HG02973 (cell line): ENCODE measurements at regions not wholly inside any gene's neighbourhood (a gene's known extent, or its start where the extent isn't known, plus 50 kb on each side); places are given as distances from the start of the nearest gene placed in this dataset.

ENCODE experiments used
- ATAC-seq: cut with Tn5 transposase; IDR thresholded peaks from one replicate; pipeline ENCODE4 v1.9.1; 2021; ENCODE audit warnings: moderate library complexity; ENCODE audit not compliant: unreplicated experiment

GRCh38 chr20:51335329-51335841 is 207.1 kb downstream of the NFATC2 start:
- ATAC-seq, result no peak

- ATAC-seq, result no peak
These were observed 207.9 kb downstream of the NFATC2 start for GRCh38 chr20:51334609-51335008.

- no peak for ATAC-seq
These were observed 208.5 kb downstream of the NFATC2 start for GRCh38 chr20:51333971-51334370.

- ATAC-seq, result no peak
These were observed 209.1 kb downstream of the NFATC2 start for GRCh38 chr20:51333446-51333845.

DNA sequence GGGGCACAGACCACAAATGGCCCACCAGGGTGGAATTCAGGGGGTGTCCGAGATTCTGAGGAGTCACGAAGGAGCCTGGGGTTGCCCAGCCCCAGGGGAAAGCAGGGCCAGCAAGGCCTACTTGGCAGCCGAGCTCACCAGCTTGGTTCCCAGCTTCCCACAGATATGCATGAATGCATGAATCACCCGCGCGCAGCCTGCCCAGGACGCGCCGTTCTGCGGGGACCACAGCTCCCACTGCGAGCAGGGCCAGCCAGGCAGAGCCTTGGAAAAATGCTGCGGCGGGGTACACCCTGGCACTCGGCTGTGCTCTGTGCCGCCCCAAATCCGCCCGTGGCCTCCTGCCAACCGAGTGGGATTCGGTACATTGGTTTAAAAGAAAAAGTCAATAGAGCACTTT is 211.0 kb downstream of the NFATC2 start:
- ATAC-seq, result no peak

DNA sequence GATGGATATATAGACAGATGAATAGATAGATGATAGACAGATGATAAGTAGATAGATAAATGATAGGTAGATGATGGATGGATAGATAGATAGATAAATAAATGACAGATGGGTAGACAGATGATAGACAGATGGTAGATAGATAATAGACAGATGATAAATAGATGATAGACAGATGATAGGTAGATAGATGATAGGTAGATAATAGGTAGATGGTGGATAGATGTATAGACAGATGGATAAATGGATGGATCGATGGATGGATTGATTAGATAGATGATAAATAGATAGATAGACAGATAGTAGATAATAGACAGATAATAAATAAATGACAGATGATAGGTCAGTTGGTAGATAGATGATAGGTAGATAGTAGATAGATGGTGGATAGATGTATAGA is 212.7 kb downstream of the NFATC2 start:
- no peak for ATAC-seq

DNA sequence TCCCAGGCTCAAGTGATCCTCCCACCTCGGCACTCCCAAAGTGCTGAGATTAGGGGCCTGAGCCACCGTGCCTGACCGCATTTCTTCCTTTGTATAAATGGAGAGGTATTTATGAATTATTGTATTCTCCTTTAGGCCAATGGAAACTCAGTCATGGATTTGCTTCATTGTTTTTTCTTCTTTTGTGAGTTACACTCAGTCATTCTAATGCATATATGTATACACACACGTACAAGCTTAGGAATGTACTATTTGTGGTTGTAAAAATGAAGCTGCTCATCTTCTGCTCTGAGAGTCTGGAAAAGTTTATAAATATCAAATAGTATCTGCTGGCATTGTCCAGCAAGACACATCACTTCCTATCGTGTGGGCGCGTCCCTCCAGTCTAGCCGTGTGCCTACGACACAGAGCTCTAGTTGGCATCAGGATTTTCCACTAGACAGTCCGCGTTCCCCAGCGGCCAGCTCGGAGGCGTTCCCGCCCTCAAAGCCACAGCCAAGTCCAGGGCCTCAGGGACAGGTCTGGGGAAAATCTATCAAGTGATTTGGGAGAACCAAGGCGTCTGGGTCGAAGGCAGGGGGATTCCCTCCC is 215.2 kb downstream of the NFATC2 start:
- no peak for ATAC-seq

GRCh38 chr20:51326201-51326819 is 216.2 kb downstream of the NFATC2 start:
- no peak for ATAC-seq

GRCh38 chr20:51322164-51322707 is 220.3 kb downstream of the NFATC2 start:
- ATAC-seq, result no peak

DNA sequence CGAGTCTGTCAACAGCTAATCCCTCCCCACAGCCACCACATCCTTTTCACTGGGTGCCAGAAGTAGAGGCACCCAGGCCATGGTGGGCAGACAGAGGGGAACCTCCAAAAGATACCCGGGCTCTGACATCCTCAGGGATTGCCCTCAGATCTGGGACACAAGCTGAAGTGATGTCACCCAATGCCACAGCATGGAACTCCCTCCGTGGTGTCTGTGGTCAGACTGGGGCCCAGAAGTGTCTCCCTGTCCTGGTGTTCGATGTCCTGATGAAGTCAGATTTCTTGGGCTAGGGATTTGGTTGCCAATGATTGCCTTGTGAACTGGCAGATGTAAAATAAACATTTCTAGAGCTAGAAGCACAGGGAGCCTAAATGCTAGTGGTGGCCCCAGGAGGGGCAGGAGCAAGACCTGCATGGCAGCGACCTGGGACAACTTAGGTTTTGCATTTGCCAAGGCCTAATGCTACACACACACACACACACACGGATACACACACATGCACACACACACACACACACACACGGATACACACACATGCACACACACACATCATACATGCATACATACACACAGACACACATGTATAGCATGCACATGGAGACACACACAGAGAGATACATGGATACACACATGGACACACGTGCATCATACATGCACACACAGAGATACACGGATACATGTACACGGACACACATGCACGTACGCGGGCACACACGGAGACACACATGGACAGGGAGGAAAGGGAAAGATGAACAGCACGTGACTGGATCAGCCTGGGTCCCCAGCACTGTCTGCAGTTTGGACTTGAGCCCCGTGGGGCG is 221.0 kb downstream of the NFATC2 start:
- no peak for ATAC-seq

GRCh38 chr20:51319522-51319921 is 223.0 kb downstream of the NFATC2 start:
- ATAC-seq, result no peak

DNA sequence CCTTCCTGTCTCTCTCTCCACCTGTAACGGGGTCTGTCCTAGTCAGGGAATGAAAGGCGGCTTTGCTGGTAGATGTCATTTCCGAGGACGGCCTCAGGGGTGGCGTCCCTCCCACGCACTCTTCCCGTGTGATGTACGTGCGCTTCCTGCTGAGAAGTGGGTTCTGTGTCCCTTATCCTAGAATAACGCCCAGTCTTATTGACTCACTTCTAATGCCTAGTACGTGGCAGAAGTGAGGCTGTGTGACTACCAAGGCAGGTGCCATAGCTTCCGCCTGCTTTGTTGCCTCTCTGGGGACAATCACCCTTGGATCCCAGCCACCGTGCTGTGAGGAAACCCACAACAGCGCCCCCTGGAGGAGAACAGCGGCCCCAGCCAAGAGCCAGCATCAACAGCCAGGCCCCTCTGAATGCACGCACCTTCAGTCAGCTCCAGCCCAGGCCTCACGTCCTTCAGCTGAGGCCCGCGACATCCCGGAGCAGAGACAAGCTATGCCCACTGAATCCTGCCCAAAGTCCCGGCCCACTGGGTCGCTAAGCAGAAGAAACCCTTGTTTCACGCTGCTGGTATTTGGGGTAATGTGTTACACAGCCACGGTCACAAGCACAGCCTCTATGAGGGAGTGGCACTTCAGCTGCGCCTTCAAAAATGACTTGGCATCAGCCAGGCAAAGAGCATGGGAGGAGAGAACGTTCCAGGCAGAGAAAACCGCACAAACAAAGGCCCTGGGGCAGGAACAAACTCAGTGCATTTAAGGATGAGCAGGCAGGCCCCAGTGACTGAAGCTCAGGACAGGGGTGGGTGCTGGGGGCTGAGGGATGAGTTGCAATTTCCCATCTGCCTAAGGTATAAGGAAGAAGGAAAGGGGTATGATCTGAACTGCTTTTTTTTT is 224.2 kb downstream of the NFATC2 start:
- no peak for ATAC-seq

DNA sequence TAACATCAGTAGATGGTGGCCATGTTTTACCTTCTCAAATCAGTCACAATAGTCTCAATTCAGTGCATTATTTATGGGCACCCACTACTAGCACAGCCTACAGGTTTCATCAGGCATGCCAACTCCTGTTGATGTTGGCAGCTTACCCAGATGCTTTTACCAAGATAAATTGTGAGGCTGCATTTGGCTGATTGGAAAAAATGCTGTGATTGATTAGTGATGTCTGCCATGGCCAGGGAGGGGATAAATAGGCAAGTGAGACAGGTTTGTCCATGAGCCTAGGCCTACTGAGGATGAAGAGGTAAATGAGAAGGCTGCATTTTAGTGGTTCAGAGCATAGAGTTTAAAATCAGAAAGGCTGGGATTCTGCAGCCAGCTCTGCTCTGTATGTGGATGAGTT is 227.1 kb downstream of the NFATC2 start:
- no peak for ATAC-seq

- ATAC-seq, result no peak
These were observed 229.1 kb downstream of the NFATC2 start for GRCh38 chr20:51313358-51313827.

GRCh38 chr20:51312480-51312783 is 230.1 kb downstream of the NFATC2 start:
- ATAC-seq, result no peak

- no peak for ATAC-seq
These were observed 230.7 kb downstream of the NFATC2 start for GRCh38 chr20:51311636-51312479.

DNA sequence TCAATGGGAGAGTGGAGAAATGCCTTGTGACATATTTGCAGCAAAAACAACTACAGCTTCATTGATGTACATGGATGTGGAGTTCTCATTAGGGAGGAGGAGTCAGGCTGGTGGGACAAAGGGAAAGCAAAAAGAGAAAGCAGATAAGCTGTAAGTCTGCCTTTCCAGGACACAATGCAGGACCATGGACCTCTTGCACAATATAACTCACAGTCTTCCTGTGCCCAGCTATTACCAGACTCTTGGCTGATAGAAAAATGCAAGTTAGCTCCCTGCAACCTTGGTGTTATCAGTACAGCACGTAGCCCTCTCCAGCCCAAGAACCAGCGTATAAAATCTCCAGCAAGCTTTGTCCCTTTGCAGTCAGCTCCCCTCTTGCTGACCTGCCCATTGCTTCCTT is 232.3 kb downstream of the NFATC2 start:
- ATAC-seq, result no peak

GRCh38 chr20:51309128-51309527 is 233.4 kb downstream of the NFATC2 start:
- ATAC-seq, result no peak

DNA sequence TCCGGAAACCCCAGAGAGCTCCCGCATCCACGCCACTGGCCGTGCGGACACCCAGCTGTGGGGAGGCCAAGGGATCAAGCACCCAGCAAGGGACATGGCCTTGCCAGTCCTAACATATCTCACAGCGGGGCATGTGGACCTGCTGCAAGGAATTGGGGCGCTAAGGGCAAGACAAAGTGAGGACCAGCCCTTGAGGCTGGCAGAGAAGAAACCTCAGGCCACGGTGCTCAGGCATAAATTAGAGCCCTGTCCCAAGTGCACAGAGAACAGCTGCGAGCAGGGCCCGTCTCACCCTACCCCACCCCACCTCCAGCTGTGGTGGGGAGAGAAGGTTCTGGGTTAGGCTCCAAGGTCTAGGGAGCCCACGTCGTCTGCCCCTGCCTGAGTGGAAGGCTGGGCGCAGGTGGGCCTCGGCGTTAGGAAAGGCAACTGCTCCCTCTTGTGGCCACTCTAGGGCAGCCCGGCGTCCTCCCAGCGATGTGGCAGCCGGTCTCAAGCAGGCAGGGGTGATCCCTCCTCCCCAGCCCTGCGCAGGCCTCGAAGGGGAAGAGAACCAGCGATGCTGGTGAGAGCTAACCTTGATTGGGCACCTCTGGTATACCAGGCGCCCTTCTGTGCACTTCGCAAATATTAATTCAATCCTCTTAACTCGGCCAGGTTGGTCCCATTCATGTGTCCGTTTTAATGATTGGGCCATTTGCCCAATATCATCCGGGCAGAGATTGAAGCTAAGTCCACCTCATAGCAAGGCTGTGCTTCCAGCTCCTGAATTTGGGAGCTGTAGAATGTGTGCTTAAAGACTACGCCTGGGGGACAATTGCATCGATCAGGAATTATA is 235.8 kb downstream of the NFATC2 start:
- peak; percentile 58 for ATAC-seq
